ENCODE measurements at regions not wholly inside any gene's neighbourhood (a gene's known extent, or its start where the extent isn't known, plus 50 kb on each side); places are given as distances from the start of the nearest gene placed in this dataset.

DNA sequence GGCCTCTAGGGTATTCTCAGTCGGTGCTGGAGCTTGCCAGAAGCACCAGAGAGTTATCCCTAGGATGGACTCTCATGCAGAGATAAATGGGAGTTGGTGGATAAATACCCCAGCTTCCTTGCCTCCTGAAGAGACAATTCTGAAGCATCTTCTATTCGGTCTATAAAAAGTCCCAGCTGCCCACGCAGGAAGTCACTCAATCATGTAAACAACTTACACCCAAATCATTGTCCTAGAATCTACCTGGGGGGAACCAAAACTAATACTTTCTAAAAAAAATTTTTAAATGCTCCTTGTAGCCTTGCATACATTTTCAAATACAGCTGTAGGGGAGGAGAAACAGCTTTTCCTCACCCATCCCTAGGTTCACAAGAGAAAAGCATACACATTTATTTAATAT is 66.6 kb upstream of the ELAC2 start:
- TF ChIP-seq, protein P1, sequence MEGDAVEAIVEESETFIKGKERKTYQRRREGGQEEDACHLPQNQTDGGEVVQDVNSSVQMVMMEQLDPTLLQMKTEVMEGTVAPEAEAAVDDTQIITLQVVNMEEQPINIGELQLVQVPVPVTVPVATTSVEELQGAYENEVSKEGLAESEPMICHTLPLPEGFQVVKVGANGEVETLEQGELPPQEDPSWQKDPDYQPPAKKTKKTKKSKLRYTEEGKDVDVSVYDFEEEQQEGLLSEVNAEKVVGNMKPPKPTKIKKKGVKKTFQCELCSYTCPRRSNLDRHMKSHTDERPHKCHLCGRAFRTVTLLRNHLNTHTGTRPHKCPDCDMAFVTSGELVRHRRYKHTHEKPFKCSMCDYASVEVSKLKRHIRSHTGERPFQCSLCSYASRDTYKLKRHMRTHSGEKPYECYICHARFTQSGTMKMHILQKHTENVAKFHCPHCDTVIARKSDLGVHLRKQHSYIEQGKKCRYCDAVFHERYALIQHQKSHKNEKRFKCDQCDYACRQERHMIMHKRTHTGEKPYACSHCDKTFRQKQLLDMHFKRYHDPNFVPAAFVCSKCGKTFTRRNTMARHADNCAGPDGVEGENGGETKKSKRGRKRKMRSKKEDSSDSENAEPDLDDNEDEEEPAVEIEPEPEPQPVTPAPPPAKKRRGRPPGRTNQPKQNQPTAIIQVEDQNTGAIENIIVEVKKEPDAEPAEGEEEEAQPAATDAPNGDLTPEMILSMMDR (IDR thresholded peaks at IDR 0.05; ENCODE audit: low read depth, low read length), result no peak

DNA sequence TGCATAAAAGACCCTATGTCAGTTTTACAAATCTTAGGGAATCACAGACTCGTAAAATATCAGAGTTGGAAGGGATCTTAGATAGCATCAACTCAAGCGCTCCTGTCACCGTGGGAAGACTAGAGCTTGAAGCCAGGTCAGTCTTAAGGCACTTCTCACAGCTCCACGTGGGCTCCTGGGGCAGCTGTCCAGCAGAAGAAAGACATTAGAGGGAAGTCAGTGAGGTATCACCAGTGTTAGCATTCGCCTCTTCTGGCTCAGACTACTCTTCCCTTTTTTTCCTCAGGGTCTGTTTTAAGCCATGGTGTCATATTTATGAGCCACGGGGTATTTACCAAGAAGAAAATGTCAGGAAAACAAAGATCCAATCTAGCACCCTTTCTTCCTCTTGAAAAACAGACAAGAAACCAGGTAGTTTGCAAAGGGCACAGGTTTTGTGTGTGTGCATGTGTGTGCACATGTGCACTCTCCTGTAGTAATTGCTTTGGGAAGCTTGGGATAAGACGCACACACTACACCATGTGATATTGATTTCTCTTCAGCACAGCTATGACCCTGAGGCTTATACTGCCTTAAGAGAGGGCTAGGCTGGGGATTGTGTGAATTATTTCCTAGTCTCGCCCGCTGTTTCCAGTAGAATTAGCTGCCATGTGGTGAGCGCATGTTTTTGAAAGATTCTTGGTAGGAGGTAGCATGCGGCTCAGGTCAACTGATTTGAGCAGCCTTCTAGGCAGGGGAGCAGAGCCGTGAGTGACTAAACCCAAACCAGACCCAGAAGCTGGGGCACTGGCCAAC is 61.0 kb upstream of the ELAC2 start:
- TF ChIP-seq, protein P1 (IDR thresholded peaks at IDR 0.05; ENCODE audit: low read depth, low read length), result no peak
- no peak overlapping the region for H3K4me3 ChIP-seq (ENCODE audit: low read depth, low read length)

More for the DNA sequence above, 66.6 kb upstream of the ELAC2 start:
- no peak overlapping the region for H3K4me3 ChIP-seq (ENCODE audit: low read depth, low read length)

DNA sequence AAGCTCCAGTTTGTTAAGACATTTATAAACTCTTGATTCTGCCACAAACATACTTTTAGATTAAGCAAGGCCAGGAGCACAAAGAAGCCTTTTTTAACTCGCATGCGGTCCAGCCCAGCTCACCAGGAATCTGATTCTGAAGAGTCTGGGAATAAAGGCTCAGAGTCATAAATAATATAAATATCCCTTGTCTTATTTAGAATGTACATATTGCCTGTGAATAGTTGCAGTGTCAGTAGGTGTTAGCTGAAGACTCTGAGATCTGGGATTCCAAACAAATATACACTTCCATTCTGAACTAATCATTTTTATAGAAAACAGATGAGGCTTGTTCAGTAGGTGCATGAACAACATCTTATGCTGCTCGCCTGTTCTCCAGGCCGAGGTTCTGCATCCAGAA is 59.1 kb upstream of the ELAC2 start:
- no peak overlapping the region for H3K4me3 ChIP-seq (ENCODE audit: low read depth, low read length)
- TF ChIP-seq, protein P1 (IDR thresholded peaks at IDR 0.05; ENCODE audit: low read depth, low read length), result no peak

DNA sequence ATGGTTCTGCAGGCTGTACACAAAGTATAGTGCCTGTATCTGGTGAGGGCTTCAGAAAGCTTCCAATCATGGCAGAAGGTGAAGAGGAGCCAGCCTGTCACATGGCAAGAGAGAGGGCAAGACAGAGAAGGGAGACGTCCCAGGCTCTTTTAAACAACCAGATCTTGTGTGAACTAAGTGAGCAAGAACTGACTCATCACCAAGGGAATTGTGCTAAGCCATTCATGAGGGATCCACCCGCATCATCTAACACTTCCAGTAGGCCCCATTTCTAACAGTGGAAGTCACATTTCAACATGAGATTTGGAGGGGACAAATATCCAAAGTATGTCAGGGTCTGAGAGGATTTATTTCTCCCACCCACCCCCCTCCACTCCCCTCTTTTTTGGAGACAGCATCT is 56.2 kb upstream of the ELAC2 start:
- TF ChIP-seq, protein P1 (IDR thresholded peaks at IDR 0.05; ENCODE audit: low read depth, low read length), result no peak
- no peak overlapping the region for H3K4me3 ChIP-seq (ENCODE audit: low read depth, low read length)

DNA sequence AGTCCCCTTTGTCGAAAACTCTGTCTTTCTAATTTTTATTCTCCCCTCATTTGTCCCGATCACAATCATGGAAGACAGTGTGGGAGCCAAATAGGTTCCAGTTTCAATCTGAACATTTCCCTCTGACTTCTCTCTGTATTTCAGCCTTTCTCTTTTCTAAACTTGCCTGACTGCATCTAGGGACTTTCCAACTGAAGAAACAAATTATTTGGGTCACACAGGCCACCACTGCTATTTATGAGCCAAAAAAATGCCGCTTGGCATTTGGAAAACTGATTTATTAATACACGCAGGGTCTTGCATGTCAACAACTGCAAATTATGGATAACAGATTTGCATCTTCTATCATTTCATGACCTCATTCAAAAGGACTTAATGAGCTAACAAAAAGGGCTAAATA is 55.2 kb upstream of the ELAC2 start:
- H3K4me3 ChIP-seq (ENCODE audit: low read depth, low read length), result no peak overlapping the region
- TF ChIP-seq, protein P1 (IDR thresholded peaks at IDR 0.05; ENCODE audit: low read depth, low read length), result no peak

DNA sequence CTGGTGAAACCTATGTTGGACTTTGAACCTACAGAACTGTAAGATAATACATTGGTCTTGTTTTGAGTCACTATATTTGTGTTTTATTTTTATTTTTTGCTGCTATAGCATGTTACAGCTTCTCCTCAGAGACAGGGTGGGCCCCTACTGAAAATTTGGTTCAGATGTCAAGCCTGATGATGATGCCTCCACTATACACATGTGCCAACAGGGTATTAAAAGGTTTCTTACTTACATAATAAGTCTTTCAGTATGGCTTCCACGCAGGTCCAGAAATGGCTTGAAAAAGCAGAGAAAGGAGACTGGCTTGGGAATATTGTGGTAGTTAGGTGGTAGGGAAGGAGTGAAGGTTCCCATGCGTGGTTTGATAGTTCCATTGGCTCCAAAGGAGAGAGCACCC is 52.9 kb upstream of the ELAC2 start:
- H3K4me3 ChIP-seq (ENCODE audit: low read depth, low read length), result no peak overlapping the region
- TF ChIP-seq, protein P1 (IDR thresholded peaks at IDR 0.05; ENCODE audit: low read depth, low read length), result no peak

DNA sequence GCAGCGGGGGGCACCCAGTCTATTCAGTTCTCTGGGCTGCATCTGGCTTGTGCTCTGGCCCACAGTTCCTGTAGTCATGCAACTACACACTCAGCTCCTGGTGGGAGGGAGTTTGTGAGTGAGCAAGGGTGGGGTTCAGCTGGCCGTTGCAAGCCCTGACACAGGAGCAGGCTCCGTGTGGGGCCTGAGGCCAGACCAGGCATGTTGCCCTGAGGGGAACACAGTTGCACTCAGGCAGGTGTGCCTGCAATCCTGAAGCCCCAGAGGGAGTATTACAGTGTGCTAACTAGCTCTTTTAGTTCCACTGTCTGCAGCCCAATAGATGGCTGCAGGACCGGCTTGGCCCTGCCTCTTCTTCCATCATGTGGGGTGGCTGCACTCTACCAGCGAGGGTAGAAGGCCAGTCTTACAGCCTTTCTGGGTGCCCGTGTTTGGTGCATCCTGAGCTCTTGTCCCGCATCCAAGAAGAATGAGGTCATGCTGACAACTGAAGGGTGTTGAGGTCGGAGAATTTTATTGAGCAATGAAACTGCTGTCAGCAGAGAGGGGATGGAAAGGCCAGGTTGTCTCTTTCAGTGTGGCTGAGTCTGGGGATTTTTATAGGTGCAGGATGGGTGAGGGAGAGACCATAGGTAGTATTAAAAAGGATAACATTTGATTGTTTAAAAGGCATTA is 49.9 kb upstream of the ELAC2 start:
- no peak overlapping the region for H3K4me3 ChIP-seq (ENCODE audit: low read depth, low read length)
- TF ChIP-seq, protein P1 (IDR thresholded peaks at IDR 0.05; ENCODE audit: low read depth, low read length), result no peak

All from WI38 (cell line).